ENCODE measurements at regions not wholly inside any gene's neighbourhood (a gene's known extent, or its start where the extent isn't known, plus 50 kb on each side); places are given as distances from the start of the nearest gene placed in this dataset.

DNA sequence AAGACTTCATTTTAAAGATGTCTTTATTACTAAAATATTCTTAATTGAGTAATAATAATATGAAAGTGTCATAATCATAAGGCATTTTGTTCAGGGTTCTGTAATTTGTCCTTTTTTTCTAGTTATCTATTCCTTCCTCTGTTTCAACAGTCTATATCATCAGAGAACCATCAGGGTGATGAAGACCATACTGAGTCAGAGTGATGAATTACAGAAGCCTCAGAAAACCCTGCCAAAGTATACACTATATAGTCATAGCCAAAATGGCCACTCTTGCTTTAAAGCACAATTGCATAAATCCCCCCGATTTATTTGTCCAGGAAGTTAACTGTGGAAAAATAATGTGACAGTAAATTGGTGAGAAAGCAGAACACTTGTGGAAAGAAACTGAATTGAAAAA, 735.0 kb downstream of the EPHA7 start:
- TF ChIP-seq CTCF (conservative IDR thresholded peaks at IDR 0.05 in 1 of 2, IDR thresholded peaks at IDR 0.05 in 1 of 2; ENCODE audit: low read depth in 1 of 2, low read length in 2 of 2) (no peak), EZH2 (IDR thresholded peaks at IDR 0.05; ENCODE audit: low read length, missing control alignments) (no peak)

Measured in fibroblast of lung (primary cell).